EH (cell line): ENCODE measurements at regions not wholly inside any gene's neighbourhood (a gene's known extent, or its start where the extent isn't known, plus 50 kb on each side); places are given as distances from the start of the nearest gene placed in this dataset.
"Not testable (repeated sequence)": the region's sequence is repeated elsewhere in the genome, so short reads cannot be mapped to it uniquely, and the experiment has no call there.

Experiments used
- DNase-seq: peaks from one replicate; pipeline ENCODE4 v3.0.0-alpha.2; 2015; ENCODE audit warnings: low read depth

- DNase-seq = no peak
Observed at GRCh38 chr4:103307453-103308247, 109.5 kb upstream of the CENPE start.

DNA sequence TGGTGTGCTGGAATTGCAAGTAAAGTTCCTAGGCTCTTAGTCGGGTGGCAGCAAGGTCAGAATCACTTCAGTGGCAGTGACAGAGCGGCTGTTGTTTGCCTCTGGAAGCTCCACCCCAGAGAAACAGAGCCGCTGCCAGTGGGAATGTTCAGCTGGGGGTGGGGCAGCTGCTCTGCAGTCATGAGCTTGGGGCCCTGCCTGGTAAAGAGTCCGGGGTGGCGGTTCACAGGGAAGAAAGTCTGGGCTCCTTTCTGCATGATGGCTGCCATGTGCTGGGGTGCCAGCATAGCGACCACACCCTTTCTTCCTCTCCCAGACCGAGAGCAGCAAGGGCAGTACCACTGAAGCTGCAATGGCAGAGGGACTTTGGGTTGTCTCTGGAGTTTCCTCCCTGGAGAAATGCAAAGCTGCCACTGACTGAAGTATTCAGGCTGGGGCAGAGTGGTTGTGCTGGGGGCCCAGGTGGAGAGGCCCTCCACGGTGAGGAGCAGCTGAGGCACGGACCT is 108.8 kb upstream of the CENPE start:
- DNase-seq = no peak

- DNase-seq = no peak
Observed at GRCh38 chr4:103305355-103305754, 107.2 kb upstream of the CENPE start.

- DNase-seq = no peak
Observed at GRCh38 chr4:103303011-103303410, 104.9 kb upstream of the CENPE start.

- no peak for DNase-seq
Observed at GRCh38 chr4:103292959-103293358, 94.8 kb upstream of the CENPE start.

DNA sequence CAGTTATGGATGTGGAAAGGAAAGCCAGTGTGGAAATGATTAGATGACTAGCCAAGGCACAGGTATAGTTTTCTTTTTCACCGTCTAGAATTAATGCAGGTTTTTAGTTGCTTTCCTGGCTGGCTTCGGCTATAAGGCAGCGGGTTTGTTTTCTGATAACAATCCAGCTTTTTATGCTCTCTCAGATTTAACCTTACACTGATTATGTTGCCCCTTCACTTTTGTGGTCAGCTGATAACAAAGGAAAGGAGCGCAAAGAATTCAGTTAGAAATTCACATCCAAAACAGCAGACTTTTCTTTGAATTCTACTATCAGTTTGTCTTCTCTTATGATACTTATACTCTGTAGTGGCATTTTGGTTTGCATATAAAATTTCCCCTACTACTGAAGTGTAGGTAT is 94.2 kb upstream of the CENPE start:
- DNase-seq = no peak

- DNase-seq = no peak
Observed at GRCh38 chr4:103289186-103289585, 91.0 kb upstream of the CENPE start.

GRCh38 chr4:103272174-103272573 is 74.0 kb upstream of the CENPE start:
- no peak for DNase-seq

DNA sequence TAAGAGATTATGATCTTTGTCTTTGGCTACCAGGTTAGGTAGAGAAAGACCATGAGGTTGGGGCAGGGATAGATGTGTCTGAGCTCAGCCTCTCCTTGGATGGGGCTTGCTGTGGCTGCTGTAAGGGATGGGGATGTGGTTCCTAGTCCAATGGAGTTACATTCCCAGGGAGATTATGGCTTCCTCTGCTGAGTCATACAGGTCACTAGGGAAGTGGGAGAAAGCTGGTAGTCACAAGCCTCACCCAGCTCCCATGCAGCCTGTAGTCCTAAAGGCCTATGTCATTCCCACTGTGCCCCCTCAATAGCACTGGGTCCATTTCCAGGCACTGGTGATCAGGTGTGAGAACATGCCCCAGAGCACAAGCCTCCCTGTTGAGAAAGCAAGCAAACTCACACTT is 70.6 kb upstream of the CENPE start:
- no peak for DNase-seq

DNA sequence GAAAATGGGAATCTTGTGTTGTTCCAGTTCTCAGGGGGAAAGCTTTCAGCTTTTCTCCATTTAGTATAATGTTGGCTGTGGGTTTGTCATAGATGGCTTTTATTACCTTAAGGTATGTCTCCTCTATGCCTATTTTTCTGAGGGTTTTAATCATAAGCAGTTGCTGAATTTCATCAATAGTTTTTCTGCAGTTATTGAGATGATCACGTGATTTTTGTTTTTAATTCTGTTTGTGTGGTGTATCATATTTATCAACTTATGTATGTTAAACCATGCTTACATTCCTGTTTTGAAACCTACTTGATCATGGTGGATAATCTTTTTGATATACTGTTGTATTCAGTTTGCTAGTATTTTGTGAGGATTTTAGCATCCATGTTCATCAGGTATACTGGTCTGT is 66.8 kb upstream of the CENPE start:
- no peak for DNase-seq

DNA sequence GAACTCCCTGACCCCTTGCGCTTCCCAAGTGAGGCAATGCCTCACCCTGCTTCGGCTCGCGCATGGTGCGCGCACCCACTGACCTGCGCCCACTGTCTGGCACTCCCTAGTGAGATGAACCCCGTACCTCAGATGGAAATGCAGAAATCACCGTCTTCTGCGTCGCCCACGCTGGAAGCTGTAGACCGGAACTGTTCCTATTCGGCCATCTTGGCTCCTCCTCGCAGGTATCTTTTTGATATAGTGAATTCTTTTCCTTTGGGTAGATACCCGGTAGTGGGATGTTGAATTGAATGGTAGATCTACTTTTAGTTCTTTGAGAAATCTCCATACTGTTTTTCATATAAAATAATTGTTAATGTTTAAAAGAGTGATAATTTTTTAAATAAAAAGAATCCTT is 57.9 kb upstream of the CENPE start:
- DNase-seq = not testable (repeated sequence)
